Chondrocyte (in vitro differentiated cells): ENCODE measurements at regions not wholly inside any gene's neighbourhood (a gene's known extent, or its start where the extent isn't known, plus 50 kb on each side); places are given as distances from the start of the nearest gene placed in this dataset.

Source experiments
- DNase-seq: peaks from one replicate; pipeline ENCODE4 v3.0.0; 2021; ENCODE audit warnings: mixed read lengths, low spot score
- H3K27ac Mint-ChIP-seq: one replicate; pipeline ENCODE4 v1.8.0; 2021; ENCODE audit warnings: mild to moderate bottlenecking, moderate library complexity, mixed read lengths; ENCODE audit not compliant: unreplicated experiment
- H3K27me3 Mint-ChIP-seq: 2 replicates; pipeline ENCODE4 v1.8.0; 2021; ENCODE audit warnings: low read depth, mixed read lengths
- H3K36me3 Mint-ChIP-seq: 2 replicates; pipeline ENCODE4 v1.8.0; 2021; ENCODE audit warnings: low read depth, mixed read lengths
- H3K4me1 Mint-ChIP-seq: 2 replicates; pipeline ENCODE4 v1.8.0; 2021; ENCODE audit warnings: low read depth, mild to moderate bottlenecking, mixed read lengths
- H3K4me3 Mint-ChIP-seq: one replicate; pipeline ENCODE4 v1.8.0; 2021; ENCODE audit warnings: mild to moderate bottlenecking, moderate library complexity, mixed read lengths; ENCODE audit not compliant: unreplicated experiment
- H3K9me3 Mint-ChIP-seq: 2 replicates; pipeline ENCODE4 v1.8.0; 2021; ENCODE audit warnings: low read depth, mixed read lengths
- TF ChIP-seq, protein P1 (sequence below): fragments of 200-600 bp; sonication (generic); IDR thresholded peaks from 2 replicates; pipeline ENCODE4 v1.5.0; 2021; ENCODE audit warnings: antibody characterized with exemption, mild to moderate bottlenecking, moderate library complexity

DNA sequence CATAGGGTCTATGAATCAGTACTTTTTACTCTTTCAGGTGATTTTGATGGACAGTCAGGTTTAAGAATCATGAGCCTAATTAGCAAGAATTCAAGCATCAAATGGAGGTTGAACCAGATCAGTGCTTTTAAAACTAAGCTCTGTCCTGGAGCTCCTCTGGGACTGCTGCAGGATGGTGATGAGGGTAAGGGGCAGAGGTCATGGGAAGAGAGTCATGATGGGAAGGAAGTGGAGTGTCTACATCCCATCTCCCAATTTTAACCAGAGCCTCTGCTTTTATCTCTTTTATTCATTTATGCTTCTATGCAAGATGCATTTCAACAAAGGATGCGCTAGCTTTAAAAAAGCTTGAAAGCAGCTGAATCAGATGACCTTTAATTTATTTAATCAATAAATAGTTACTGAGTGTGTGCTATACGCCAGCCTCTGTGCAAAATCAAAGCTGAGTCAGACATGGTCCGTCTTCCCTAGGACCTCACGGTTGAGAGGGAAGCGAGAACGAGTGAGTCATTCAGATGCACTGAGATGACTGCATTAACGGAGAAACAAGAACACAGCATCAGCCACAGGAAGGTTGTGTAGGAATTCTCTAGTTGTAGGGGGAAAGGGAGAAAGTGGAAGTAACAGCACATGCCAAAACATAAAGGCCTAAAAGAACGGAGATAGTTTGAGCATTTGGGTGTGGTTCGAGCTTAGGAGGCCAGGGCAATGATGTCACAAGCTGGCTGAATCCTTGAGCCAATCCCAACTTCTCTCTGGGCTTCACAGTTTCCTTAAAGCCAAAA lies 441.6 kb upstream of the BRINP1 start:
- Mint-ChIP-seq H3K27me3 (peaks cover 11% of the 10 kb centered on the region), H3K27ac (no peak overlapping the region), H3K4me3 (no peak overlapping the region), H3K36me3 (no peaks in the 10 kb centered on the region), H3K4me1 (no peaks in the 10 kb centered on the region), H3K9me3 (no peaks in the 10 kb centered on the region)
- DNase-seq, result no peak
- TF ChIP-seq, protein P1, sequence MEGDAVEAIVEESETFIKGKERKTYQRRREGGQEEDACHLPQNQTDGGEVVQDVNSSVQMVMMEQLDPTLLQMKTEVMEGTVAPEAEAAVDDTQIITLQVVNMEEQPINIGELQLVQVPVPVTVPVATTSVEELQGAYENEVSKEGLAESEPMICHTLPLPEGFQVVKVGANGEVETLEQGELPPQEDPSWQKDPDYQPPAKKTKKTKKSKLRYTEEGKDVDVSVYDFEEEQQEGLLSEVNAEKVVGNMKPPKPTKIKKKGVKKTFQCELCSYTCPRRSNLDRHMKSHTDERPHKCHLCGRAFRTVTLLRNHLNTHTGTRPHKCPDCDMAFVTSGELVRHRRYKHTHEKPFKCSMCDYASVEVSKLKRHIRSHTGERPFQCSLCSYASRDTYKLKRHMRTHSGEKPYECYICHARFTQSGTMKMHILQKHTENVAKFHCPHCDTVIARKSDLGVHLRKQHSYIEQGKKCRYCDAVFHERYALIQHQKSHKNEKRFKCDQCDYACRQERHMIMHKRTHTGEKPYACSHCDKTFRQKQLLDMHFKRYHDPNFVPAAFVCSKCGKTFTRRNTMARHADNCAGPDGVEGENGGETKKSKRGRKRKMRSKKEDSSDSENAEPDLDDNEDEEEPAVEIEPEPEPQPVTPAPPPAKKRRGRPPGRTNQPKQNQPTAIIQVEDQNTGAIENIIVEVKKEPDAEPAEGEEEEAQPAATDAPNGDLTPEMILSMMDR, result no peak

- Mint-ChIP-seq H3K36me3 (no peaks in the 10 kb centered on the region), H3K9me3 (no peaks in the 10 kb centered on the region), H3K27me3 (peaks cover 4% of the 10 kb centered on the region), H3K4me3 (no peak overlapping the region), H3K4me1 (no peaks in the 10 kb centered on the region), H3K27ac (no peak overlapping the region)
- TF ChIP-seq, protein P1, result no peak
- DNase-seq, result no peak
Observed at GRCh38 chr9:119803679-119804078, 434.4 kb upstream of the BRINP1 start.

GRCh38 chr9:119802621-119803020 lies 433.4 kb upstream of the BRINP1 start:
- H3K27ac Mint-ChIP-seq, result peak overlapping the region; percentile 17
- TF ChIP-seq, protein P1, result no peak
- no peaks in the 10 kb centered on the region for H3K4me1 Mint-ChIP-seq
- H3K9me3 Mint-ChIP-seq, result no peaks in the 10 kb centered on the region
- H3K4me3 Mint-ChIP-seq, result no peak overlapping the region
- H3K36me3 Mint-ChIP-seq, result no peaks in the 10 kb centered on the region
- DNase-seq, result no peak
- peaks cover 4% of the 10 kb centered on the region for H3K27me3 Mint-ChIP-seq

DNA sequence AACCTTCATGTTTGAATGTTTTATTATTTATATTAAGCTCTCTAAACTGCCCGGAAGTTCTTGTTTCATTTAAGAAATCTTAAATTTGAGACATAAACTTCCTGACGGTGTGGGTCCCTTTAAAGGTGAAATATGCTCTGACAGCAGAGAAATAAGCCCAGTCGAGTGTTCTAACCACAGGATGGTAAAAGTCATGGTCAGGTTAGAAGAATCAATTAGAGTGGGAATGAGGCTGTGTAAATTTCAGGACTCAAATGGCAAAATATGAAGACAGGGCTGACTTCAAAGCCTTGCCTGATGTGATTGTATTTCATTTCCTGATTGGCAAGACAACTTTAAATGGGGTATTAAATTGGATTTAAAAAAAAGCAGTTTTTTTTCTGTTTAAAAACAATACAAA lies 432.9 kb upstream of the BRINP1 start:
- H3K4me1 Mint-ChIP-seq, result no peaks in the 10 kb centered on the region
- no peaks in the 10 kb centered on the region for H3K9me3 Mint-ChIP-seq
- no peak overlapping the region for H3K27ac Mint-ChIP-seq
- no peak overlapping the region for H3K4me3 Mint-ChIP-seq
- DNase-seq, result no peak
- no peaks in the 10 kb centered on the region for H3K36me3 Mint-ChIP-seq
- TF ChIP-seq, protein P1, result no peak
- peaks cover 4% of the 10 kb centered on the region for H3K27me3 Mint-ChIP-seq

- DNase-seq, result no peak
- H3K27me3 Mint-ChIP-seq, result peaks cover 3% of the 10 kb centered on the region
- TF ChIP-seq, protein P1, result no peak
- no peaks in the 10 kb centered on the region for H3K36me3 Mint-ChIP-seq
- H3K4me3 Mint-ChIP-seq, result no peak overlapping the region
- H3K27ac Mint-ChIP-seq, result no peak overlapping the region
- H3K9me3 Mint-ChIP-seq, result no peaks in the 10 kb centered on the region
- H3K4me1 Mint-ChIP-seq, result no peaks in the 10 kb centered on the region
Observed at GRCh38 chr9:119801311-119801710, 432.1 kb upstream of the BRINP1 start.
